ENCODE measurements at regions not wholly inside any gene's neighbourhood (a gene's known extent, or its start where the extent isn't known, plus 50 kb on each side); places are given as distances from the start of the nearest gene placed in this dataset.

GRCh38 chr9:82677086-82677485, 385.9 kb downstream of the RASEF start:
- intact Hi-C loops (cut with DNase I): no loop called here
- Histone ChIP-seq H3K36me3 (ENCODE audit: insufficient read depth in 1 of 2, low read depth in 1 of 2) (no peaks in the 10 kb centered on the region), H3K4me3 (no peak overlapping the region), H3K27ac (no peak overlapping the region), H3K4me1 (no peaks in the 10 kb centered on the region), H3K27me3 (ENCODE audit: insufficient read depth in 3 of 3, low read length in 2 of 3) (no peaks in the 10 kb centered on the region), H3K9me3 (no peaks in the 10 kb centered on the region)
- ATAC-seq: no peak
- 73 to 88% (median 83%) methylated on average over 1 of the region's 1 CpG for WGBS, 3 donors
- no peak for DNase-seq
- TF ChIP-seq CTCF (IDR thresholded peaks at IDR 0.05): no peak

DNA sequence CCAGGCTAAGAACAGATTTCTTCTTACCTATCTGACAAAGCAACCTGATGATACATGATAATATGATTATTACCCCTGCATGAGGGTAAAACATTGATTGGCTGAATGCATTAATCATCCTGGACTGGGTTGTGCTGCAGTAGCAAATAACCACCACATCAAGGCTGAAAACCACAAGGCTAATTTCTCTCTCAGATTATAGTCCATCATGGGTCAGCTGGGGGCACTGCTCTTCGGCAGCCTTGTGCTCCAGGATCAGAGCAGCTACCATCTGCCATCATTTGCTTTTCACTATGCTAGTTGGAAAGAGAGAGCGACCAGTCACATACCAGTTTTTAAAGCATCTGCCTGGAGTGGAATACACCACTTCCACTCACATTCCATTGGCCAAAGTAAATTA, 383.5 kb downstream of the RASEF start:
- WGBS, 3 donors: 75 to 85% (median 77%) methylated on average over 2 of the region's 2 CpGs
- intact Hi-C loops (cut with DNase I): no loop called here
- ATAC-seq: no peak

GRCh38 chr9:82680179-82680935, 382.6 kb downstream of the RASEF start:
- intact Hi-C loops (cut with DNase I): no loop called here
- H3K27ac ChIP-seq: no peak overlapping the region
- H3K9me3 ChIP-seq: no peaks in the 10 kb centered on the region
- H3K27me3 ChIP-seq (ENCODE audit: insufficient read depth in 3 of 3, low read length in 2 of 3): no peaks in the 10 kb centered on the region
- no peak overlapping the region for H3K4me3 ChIP-seq
- no peak for TF ChIP-seq CTCF (IDR thresholded peaks at IDR 0.05)
- 50 to 54% (median 52%) methylated on average over 13 of the region's 13 CpGs for WGBS, 3 donors
- ATAC-seq (no peak), DNase-seq (no peak)
- no peaks in the 10 kb centered on the region for H3K36me3 ChIP-seq (ENCODE audit: insufficient read depth in 1 of 2, low read depth in 1 of 2)
- no peaks in the 10 kb centered on the region for H3K4me1 ChIP-seq

More for the DNA sequence above, 383.5 kb downstream of the RASEF start:
- no peak overlapping the region for H3K4me3 ChIP-seq
- no peak for DNase-seq
- H3K27me3 ChIP-seq (ENCODE audit: insufficient read depth in 3 of 3, low read length in 2 of 3): no peaks in the 10 kb centered on the region
- H3K9me3 ChIP-seq: no peaks in the 10 kb centered on the region
- no peak for TF ChIP-seq CTCF (IDR thresholded peaks at IDR 0.05)
- H3K27ac ChIP-seq: no peak overlapping the region
- H3K36me3 ChIP-seq (ENCODE audit: insufficient read depth in 1 of 2, low read depth in 1 of 2): no peaks in the 10 kb centered on the region
- H3K4me1 ChIP-seq: no peaks in the 10 kb centered on the region

DNA sequence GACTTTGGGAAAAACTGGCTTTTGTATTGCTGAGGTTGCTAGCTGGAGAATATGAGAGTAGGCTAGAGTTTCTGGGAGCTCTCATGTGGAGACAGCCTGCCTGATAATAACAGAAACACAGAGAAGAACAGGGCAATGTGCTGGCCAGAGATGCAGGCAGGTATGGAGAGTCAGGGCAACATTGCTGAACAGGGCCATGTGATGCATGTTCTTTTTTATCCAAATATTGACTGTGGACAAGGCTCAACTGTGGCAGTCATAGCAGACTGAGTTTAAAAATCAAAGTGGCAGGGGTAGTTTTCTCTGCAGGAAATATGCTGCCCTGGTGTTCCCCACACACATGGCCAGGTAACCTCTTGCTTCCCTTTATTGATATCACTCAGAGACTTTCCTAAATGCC, 381.1 kb downstream of the RASEF start:
- no peaks in the 10 kb centered on the region for H3K9me3 ChIP-seq
- H3K27me3 ChIP-seq (ENCODE audit: insufficient read depth in 3 of 3, low read length in 2 of 3): no peaks in the 10 kb centered on the region
- intact Hi-C loops (cut with DNase I): no loop called here
- H3K4me1 ChIP-seq: no peaks in the 10 kb centered on the region
- no peaks in the 10 kb centered on the region for H3K36me3 ChIP-seq (ENCODE audit: insufficient read depth in 1 of 2, low read depth in 1 of 2)
- DNase-seq: no peak
- no peak overlapping the region for H3K27ac ChIP-seq
- H3K4me3 ChIP-seq: no peak overlapping the region
- TF ChIP-seq CTCF (IDR thresholded peaks at IDR 0.05): no peak
- ATAC-seq: no peak

- no peak for TF ChIP-seq CTCF (IDR thresholded peaks at IDR 0.05)
- H3K27ac ChIP-seq: no peak overlapping the region
- H3K27me3 ChIP-seq (ENCODE audit: insufficient read depth in 3 of 3, low read length in 2 of 3): no peaks in the 10 kb centered on the region
- no peaks in the 10 kb centered on the region for H3K36me3 ChIP-seq (ENCODE audit: insufficient read depth in 1 of 2, low read depth in 1 of 2)
- H3K4me3 ChIP-seq: no peak overlapping the region
- intact Hi-C loops (cut with DNase I): no loop called here
- WGBS, 3 donors: 44 to 80% (median 64%) methylated on average over 2 of the region's 2 CpGs
- H3K9me3 ChIP-seq: no peaks in the 10 kb centered on the region
- DNase-seq (no peak), ATAC-seq (no peak)
- no peaks in the 10 kb centered on the region for H3K4me1 ChIP-seq
Observed at GRCh38 chr9:82682431-82682830, 380.5 kb downstream of the RASEF start.

Data from psoas muscle (tissue), 7 donors.